PFSK-1 (cell line): ENCODE measurements at regions not wholly inside any gene's neighbourhood (a gene's known extent, or its start where the extent isn't known, plus 50 kb on each side); places are given as distances from the start of the nearest gene placed in this dataset.

Experiments
- FOXP2 ChIP-seq: optimal IDR thresholded peaks from 2 replicates; pipeline ENCODE3; 2011; ENCODE audit warnings: borderline replicate concordance, control low read depth, inconsistent platforms; ENCODE audit not compliant: insufficient read depth; ENCODE audit errors: extremely low read length, extremely low read depth
- POLR2AphosphoS5 ChIP-seq: IDR thresholded peaks from 2 replicates; pipeline ENCODE4 v1.6.1; 2012; ENCODE audit warnings: low read depth, mild to moderate bottlenecking, control low read depth, low read length, moderate library complexity
- SIN3A ChIP-seq: IDR thresholded peaks from 2 replicates; pipeline ENCODE4 v1.6.1; 2012; ENCODE audit warnings: mild to moderate bottlenecking, low read length, moderate library complexity, borderline replicate concordance; ENCODE audit not compliant: insufficient read depth
- TAF1 ChIP-seq: IDR thresholded peaks from 2 replicates; pipeline ENCODE4 v1.6.1; 2012; ENCODE audit warnings: low read length, control low read depth, borderline replicate concordance; ENCODE audit not compliant: insufficient read depth
- TF ChIP-seq, protein P1 (sequence below), 2 experiments: IDR thresholded peaks; 2 replicates each; pipeline versions ENCODE4 v1.6.1 to v1.8.0; 2011 to 2012; ENCODE audit warnings: low read depth in 2 of 2, low read length in 2 of 2, control low read depth in 1 of 2, inconsistent platforms in 1 of 2, mild to moderate bottlenecking in 1 of 2, moderate library complexity in 1 of 2; ENCODE audit not compliant: insufficient read depth in 1 of 2

DNA sequence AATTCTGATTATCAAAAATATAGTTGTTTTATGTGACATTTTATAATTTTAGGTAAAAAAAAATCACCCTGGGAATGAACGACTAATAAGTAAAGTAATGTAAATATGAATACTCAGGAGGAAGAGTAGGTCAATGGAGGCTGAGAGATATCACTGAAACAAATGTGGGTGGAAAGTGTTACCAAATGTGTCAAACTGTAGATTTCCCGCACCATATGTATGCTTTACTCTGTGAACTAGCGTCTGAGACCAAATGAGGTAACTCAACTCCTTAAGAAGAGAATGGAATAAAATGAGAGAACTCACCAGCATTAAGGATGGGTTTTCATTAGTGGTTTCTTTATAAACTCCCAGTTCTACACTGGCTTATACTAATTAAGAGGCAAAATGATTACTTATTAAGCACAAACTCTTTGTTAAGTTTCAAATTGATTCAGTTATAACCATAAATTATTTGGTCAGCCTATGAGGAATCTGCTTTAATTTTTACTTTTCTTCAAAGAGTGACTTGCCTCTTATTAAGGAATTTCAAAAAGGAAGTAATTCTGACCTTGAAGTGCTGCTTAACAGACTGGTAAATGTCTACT, 784.7 kb upstream of the GJE1 start:
- TF ChIP-seq, protein P1, sequence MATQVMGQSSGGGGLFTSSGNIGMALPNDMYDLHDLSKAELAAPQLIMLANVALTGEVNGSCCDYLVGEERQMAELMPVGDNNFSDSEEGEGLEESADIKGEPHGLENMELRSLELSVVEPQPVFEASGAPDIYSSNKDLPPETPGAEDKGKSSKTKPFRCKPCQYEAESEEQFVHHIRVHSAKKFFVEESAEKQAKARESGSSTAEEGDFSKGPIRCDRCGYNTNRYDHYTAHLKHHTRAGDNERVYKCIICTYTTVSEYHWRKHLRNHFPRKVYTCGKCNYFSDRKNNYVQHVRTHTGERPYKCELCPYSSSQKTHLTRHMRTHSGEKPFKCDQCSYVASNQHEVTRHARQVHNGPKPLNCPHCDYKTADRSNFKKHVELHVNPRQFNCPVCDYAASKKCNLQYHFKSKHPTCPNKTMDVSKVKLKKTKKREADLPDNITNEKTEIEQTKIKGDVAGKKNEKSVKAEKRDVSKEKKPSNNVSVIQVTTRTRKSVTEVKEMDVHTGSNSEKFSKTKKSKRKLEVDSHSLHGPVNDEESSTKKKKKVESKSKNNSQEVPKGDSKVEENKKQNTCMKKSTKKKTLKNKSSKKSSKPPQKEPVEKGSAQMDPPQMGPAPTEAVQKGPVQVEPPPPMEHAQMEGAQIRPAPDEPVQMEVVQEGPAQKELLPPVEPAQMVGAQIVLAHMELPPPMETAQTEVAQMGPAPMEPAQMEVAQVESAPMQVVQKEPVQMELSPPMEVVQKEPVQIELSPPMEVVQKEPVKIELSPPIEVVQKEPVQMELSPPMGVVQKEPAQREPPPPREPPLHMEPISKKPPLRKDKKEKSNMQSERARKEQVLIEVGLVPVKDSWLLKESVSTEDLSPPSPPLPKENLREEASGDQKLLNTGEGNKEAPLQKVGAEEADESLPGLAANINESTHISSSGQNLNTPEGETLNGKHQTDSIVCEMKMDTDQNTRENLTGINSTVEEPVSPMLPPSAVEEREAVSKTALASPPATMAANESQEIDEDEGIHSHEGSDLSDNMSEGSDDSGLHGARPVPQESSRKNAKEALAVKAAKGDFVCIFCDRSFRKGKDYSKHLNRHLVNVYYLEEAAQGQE (IDR thresholded peaks at IDR 0.05; ENCODE audit: insufficient read depth in 1 of 2, low read depth in 2 of 2, low read length in 2 of 2): no peak
- no peak for TF ChIP-seq POLR2AphosphoS5

DNA sequence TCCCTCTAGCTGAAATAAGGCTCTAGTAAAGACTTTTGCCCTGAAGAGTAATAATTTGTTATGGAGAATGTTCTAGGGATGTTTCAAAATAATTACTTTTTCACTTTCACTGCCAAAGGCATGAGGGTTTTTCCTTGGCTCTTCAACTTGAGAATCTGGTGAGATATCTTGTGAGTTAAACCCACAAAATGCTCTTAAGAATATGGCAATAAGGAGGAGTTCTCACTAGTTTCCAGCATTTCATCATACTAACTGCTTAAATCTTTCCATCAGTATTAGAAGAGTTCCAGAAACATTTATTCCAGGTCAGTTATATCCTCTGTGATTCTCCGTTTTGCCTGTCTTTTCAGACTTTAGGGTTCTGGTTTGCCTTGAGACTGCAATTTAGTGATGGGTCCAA, 785.6 kb upstream of the GJE1 start:
- TF ChIP-seq POLR2AphosphoS5 (no peak), SIN3A (no peak), FOXP2 (no peak), TAF1 (no peak)
- TF ChIP-seq, protein P1 (IDR thresholded peaks at IDR 0.05; ENCODE audit: insufficient read depth in 1 of 2, low read depth in 2 of 2, low read length in 2 of 2): no peak

DNA sequence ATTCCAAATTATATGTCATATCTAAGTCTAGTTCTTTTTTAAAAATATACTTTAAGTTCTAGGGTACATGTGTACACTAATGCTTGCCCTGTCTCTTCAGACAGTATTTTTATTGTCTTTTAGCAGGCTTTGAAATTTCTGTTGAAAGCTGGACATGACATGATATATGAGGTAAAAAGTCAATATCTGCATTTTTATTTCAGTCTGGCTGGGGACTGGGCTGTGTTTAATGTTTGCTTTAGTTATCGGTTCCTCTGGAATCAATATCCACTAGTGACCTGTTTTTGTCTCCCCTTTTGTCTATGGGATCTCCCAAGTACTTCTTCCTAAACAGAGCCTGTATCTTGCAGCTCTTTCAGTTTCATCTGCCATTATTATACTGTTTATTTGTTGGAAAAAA, 786.2 kb upstream of the GJE1 start:
- no peak for TF ChIP-seq POLR2AphosphoS5
- TF ChIP-seq FOXP2: no peak
- TF ChIP-seq, protein P1 (IDR thresholded peaks at IDR 0.05; ENCODE audit: insufficient read depth in 1 of 2, low read depth in 2 of 2, low read length in 2 of 2): no peak
- no peak for TF ChIP-seq TAF1
- no peak for TF ChIP-seq SIN3A

DNA sequence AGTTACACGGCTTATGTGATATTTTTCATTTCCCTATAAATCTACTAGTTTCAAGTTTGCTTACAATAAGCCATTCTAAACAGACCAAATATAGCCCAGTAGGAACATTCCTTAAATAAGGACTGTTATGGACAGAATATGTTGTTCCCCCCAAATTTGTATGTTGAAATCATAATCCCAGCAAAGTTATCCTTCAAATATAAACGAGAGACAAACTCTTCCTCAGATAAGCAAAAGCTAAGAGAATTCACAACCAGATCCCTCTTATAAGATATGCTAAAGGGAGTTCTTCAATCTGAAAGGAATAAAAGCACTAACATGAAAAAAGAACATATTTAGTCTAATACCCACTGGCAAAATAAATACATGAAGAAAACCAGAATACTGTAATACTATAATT, 795.5 kb upstream of the GJE1 start:
- no peak for TF ChIP-seq POLR2AphosphoS5
- TF ChIP-seq, protein P1 (IDR thresholded peaks at IDR 0.05; ENCODE audit: insufficient read depth in 1 of 2, low read depth in 2 of 2, low read length in 2 of 2): no peak
- TF ChIP-seq SIN3A: no peak
- TF ChIP-seq TAF1: no peak
- no peak for TF ChIP-seq FOXP2

DNA sequence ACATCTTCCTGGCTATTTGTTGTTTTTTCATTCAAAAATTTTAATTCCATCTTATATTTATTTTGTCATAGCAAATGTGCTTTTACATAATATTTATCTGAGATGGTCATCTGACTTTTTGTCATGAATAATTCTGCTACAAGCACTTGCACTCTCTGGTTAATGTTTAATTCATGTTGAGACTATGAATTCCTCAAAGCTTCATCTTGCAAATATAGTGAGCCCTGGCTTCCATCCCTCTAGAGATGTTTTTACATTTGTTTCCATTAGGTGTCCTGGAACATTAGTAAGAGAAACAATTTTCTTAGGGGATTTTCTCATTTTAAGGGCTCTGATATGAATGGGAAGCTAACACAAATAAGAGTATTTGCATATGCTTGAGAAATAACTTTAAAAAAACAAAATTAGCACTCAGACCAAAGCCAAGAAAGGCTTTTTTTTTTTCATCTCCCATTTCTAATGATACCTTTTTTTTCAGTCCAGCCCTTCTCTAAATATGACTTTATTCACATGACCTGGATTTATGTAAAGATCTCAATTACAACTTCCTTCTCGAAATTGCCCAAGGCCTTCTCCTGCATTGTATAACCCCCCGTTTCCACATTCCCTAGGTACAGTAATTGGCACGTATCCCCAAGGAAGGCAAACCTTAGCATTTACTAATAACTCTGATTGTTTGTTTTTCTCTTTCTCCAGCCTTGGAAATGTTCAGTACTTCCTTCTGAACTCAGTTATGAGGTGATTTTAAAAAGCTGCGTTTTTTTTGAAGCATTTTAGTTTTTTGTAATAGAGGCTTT, 797.0 kb upstream of the GJE1 start:
- no peak for TF ChIP-seq SIN3A
- no peak for TF ChIP-seq POLR2AphosphoS5
- no peak for TF ChIP-seq TAF1
- no peak for TF ChIP-seq FOXP2
- TF ChIP-seq, protein P1 (IDR thresholded peaks at IDR 0.05; ENCODE audit: insufficient read depth in 1 of 2, low read depth in 2 of 2, low read length in 2 of 2): no peak
